ENCODE measurements at regions not wholly inside any gene's neighbourhood (a gene's known extent, or its start where the extent isn't known, plus 50 kb on each side); places are given as distances from the start of the nearest gene placed in this dataset.
"Not testable (repeated sequence)": the region's sequence is repeated elsewhere in the genome, so short reads cannot be mapped to it uniquely, and the experiment has no call there.

- DNase-seq (ENCODE audit: low spot score) = no peak
Observed at GRCh38 chr1:177891809-177892208, 78.0 kb downstream of the SEC16B start.

- no peak for DNase-seq (ENCODE audit: low spot score)
Observed at GRCh38 chr1:177890479-177890878, 79.4 kb downstream of the SEC16B start.

- no peak for DNase-seq (ENCODE audit: low spot score)
Observed at GRCh38 chr1:177884479-177885021, 85.3 kb downstream of the SEC16B start.

GRCh38 chr1:177883581-177883980, 86.3 kb downstream of the SEC16B start:
- no peak for DNase-seq (ENCODE audit: low spot score)

GRCh38 chr1:177880339-177880891, 89.4 kb downstream of the SEC16B start:
- DNase-seq (ENCODE audit: low spot score) = peak; percentile 82

- no peak for DNase-seq (ENCODE audit: low spot score)
Observed at GRCh38 chr1:177877086-177877485, 92.8 kb downstream of the SEC16B start.

GRCh38 chr1:177873238-177873637, 96.6 kb downstream of the SEC16B start:
- DNase-seq (ENCODE audit: low spot score) = peak; percentile 48

GRCh38 chr1:177872308-177872900, 97.5 kb downstream of the SEC16B start:
- DNase-seq (ENCODE audit: low spot score) = no peak

- DNase-seq (ENCODE audit: low spot score) = no peak
Observed at GRCh38 chr1:177871613-177872307, 98.1 kb downstream of the SEC16B start.

GRCh38 chr1:177869586-177869985, 100.3 kb downstream of the SEC16B start:
- no peak for DNase-seq (ENCODE audit: low spot score)

- not testable (repeated sequence) for DNase-seq (ENCODE audit: low spot score)
Observed at GRCh38 chr1:177869011-177869410, 100.8 kb downstream of the SEC16B start.

GRCh38 chr1:177865807-177866206, 104.1 kb downstream of the SEC16B start:
- no peak for DNase-seq (ENCODE audit: low spot score)

- DNase-seq (ENCODE audit: low spot score) = peak; percentile 96
Observed at GRCh38 chr1:177864538-177865305, 105.1 kb downstream of the SEC16B start.

GRCh38 chr1:177863796-177864195, 106.1 kb downstream of the SEC16B start:
- DNase-seq (ENCODE audit: low spot score) = no peak

GRCh38 chr1:177862916-177863315, 106.9 kb downstream of the SEC16B start:
- DNase-seq (ENCODE audit: low spot score) = peak; percentile 57

GRCh38 chr1:177859572-177859971, 110.3 kb downstream of the SEC16B start:
- no peak for DNase-seq (ENCODE audit: low spot score)

GRCh38 chr1:177858332-177858821, 111.5 kb downstream of the SEC16B start:
- DNase-seq (ENCODE audit: low spot score) = no peak

GRCh38 chr1:177857285-177857684, 112.6 kb downstream of the SEC16B start:
- DNase-seq (ENCODE audit: low spot score) = no peak

GRCh38 chr1:177854951-177855350, 114.9 kb downstream of the SEC16B start:
- DNase-seq (ENCODE audit: low spot score) = no peak

- no peak for DNase-seq (ENCODE audit: low spot score)
Observed at GRCh38 chr1:177849579-177850290, 120.1 kb downstream of the SEC16B start.

- no peak for DNase-seq (ENCODE audit: low spot score)
Observed at GRCh38 chr1:177849130-177849529, 120.7 kb downstream of the SEC16B start.

- no peak for DNase-seq (ENCODE audit: low spot score)
Observed at GRCh38 chr1:177848577-177848976, 121.3 kb downstream of the SEC16B start.
